ENCODE measurements at regions not wholly inside any gene's neighbourhood (a gene's known extent, or its start where the extent isn't known, plus 50 kb on each side); places are given as distances from the start of the nearest gene placed in this dataset.

DNA sequence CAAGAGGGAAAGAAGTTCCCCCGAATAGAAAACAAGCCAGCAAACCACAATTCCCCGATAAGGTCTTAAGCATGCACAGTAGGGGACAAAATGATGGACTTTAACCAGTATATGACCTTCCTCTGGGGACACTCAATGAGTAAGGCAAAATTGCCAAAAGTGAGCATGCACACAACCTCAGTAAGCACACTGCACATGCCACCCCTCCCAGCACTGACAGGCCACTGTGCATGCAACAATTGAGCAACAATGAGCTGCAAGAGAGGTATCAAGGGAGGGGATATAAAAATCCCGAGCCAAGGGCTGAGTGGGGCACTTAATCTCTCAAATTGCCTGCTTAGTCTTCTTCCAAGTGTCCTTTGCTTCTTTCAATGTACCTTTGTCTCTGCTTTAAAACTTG lies 935.8 kb upstream of the SLC39A10 start:
- Histone ChIP-seq H3K36me3 (ENCODE audit: control insufficient read depth in 1 of 2, insufficient read depth in 2 of 2, low read length in 1 of 2) (no peaks in the 10 kb centered on the region), H3K27ac (ENCODE audit: low read depth in 1 of 2, low read length in 2 of 2) (no peak overlapping the region), H3K9me3 (ENCODE audit: control insufficient read depth, low read length) (no peaks in the 10 kb centered on the region), H3K4me1 (ENCODE audit: control insufficient read depth in 1 of 2, insufficient read depth in 2 of 2, low read length in 2 of 2) (no peaks in the 10 kb centered on the region), H3K27me3 (ENCODE audit: control insufficient read depth in 1 of 2, insufficient read depth in 2 of 2, low read length in 1 of 2) (no peaks in the 10 kb centered on the region), H3K4me3 (ENCODE audit: low read length in 2 of 2) (no peak overlapping the region)
- DNase-seq (no peak), ATAC-seq (ENCODE audit: low FRiP score) (no peak)
- WGBS, 2 donors = 85 to 88% methylated on average over 3 of the region's 3 CpGs
- intact Hi-C loops (cut with DNase I) = no loop called here

- Histone ChIP-seq H3K27ac (ENCODE audit: low read depth in 1 of 2, low read length in 2 of 2) (no peak overlapping the region), H3K4me3 (ENCODE audit: low read length in 2 of 2) (no peak overlapping the region), H3K9me3 (ENCODE audit: control insufficient read depth, low read length) (no peaks in the 10 kb centered on the region), H3K27me3 (ENCODE audit: control insufficient read depth in 1 of 2, insufficient read depth in 2 of 2, low read length in 1 of 2) (no peaks in the 10 kb centered on the region), H3K4me1 (ENCODE audit: control insufficient read depth in 1 of 2, insufficient read depth in 2 of 2, low read length in 2 of 2) (no peaks in the 10 kb centered on the region), H3K36me3 (ENCODE audit: control insufficient read depth in 1 of 2, insufficient read depth in 2 of 2, low read length in 1 of 2) (no peaks in the 10 kb centered on the region)
- WGBS, 2 donors = 61 to 75% methylated on average over 2 of the region's 2 CpGs
- ATAC-seq (ENCODE audit: low FRiP score) (no peak), DNase-seq (no peak)
- intact Hi-C loops (cut with DNase I) = no loop called here
Measured at GRCh38 chr2:194720462-194720861, 936.6 kb upstream of the SLC39A10 start.

GRCh38 chr2:194718881-194719280 lies 938.1 kb upstream of the SLC39A10 start:
- ATAC-seq (ENCODE audit: low FRiP score) = no peak
- intact Hi-C loops (cut with DNase I) = no loop called here
- H3K4me1 ChIP-seq (ENCODE audit: control insufficient read depth in 1 of 2, insufficient read depth in 2 of 2, low read length in 2 of 2) = no peaks in the 10 kb centered on the region
- H3K36me3 ChIP-seq (ENCODE audit: control insufficient read depth in 1 of 2, insufficient read depth in 2 of 2, low read length in 1 of 2) = no peaks in the 10 kb centered on the region
- no peaks in the 10 kb centered on the region for H3K27me3 ChIP-seq (ENCODE audit: control insufficient read depth in 1 of 2, insufficient read depth in 2 of 2, low read length in 1 of 2)
- DNase-seq = no peak
- no peak overlapping the region for H3K4me3 ChIP-seq (ENCODE audit: low read length in 2 of 2)
- no peak overlapping the region for H3K27ac ChIP-seq (ENCODE audit: low read depth in 1 of 2, low read length in 2 of 2)
- WGBS, 2 donors = 16 to 24% methylated on average over 1 of the region's 1 CpG
- no peaks in the 10 kb centered on the region for H3K9me3 ChIP-seq (ENCODE audit: control insufficient read depth, low read length)

DNA sequence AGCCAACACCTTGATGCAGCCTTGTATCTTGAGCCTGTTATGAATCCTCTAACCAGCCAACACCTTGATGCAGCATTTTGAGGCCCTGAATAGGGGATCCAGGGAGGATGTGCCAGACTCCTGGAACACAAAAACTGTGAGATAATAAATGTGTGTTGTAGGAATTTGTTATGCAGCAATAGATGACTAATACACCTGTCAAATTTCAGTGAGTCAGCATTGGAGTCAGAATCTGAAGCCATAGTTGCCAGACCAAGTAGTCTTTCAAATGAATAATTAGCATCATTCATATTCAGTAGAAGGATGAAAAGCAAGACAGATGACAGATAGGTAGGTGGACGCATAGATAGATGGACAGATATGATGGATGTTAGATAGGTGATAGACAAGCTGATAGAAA lies 942.5 kb upstream of the SLC39A10 start:
- ATAC-seq (ENCODE audit: low FRiP score) (no peak), DNase-seq (no peak)
- H3K4me3 ChIP-seq (ENCODE audit: low read length in 2 of 2) = no peak overlapping the region
- no peaks in the 10 kb centered on the region for H3K36me3 ChIP-seq (ENCODE audit: control insufficient read depth in 1 of 2, insufficient read depth in 2 of 2, low read length in 1 of 2)
- no peaks in the 10 kb centered on the region for H3K9me3 ChIP-seq (ENCODE audit: control insufficient read depth, low read length)
- H3K4me1 ChIP-seq (ENCODE audit: control insufficient read depth in 1 of 2, insufficient read depth in 2 of 2, low read length in 2 of 2) = no peaks in the 10 kb centered on the region
- intact Hi-C loops (cut with DNase I) = no loop called here
- WGBS, 2 donors = 84 to 91% methylated on average over 1 of the region's 1 CpG
- H3K27ac ChIP-seq (ENCODE audit: low read depth in 1 of 2, low read length in 2 of 2) = no peak overlapping the region
- no peaks in the 10 kb centered on the region for H3K27me3 ChIP-seq (ENCODE audit: control insufficient read depth in 1 of 2, insufficient read depth in 2 of 2, low read length in 1 of 2)

DNA sequence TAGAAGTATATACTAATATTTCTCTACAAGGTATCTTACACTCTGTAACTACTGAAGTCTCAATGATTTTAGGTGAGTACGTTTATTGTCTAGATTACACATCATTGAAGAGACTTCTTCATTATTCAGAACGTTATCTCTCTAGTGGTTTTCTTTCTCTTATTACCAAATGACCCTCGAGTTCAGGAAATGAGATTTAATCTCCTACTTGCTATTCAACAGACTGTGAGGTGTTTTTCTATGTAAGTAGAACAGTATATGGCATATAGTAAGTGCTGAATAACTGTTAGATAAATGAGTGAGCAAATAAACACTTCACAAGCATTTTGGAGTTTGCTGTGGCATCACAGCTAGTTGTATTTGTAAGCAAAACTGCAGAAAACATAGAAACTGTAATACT lies 947.2 kb upstream of the SLC39A10 start:
- no peaks in the 10 kb centered on the region for H3K36me3 ChIP-seq (ENCODE audit: control insufficient read depth in 1 of 2, insufficient read depth in 2 of 2, low read length in 1 of 2)
- no peaks in the 10 kb centered on the region for H3K27me3 ChIP-seq (ENCODE audit: control insufficient read depth in 1 of 2, insufficient read depth in 2 of 2, low read length in 1 of 2)
- no peak for DNase-seq
- WGBS, 2 donors = 54 to 62% methylated on average over 3 of the region's 3 CpGs
- H3K27ac ChIP-seq (ENCODE audit: low read depth in 1 of 2, low read length in 2 of 2) = no peak overlapping the region
- ATAC-seq (ENCODE audit: low FRiP score) = no peak
- no peaks in the 10 kb centered on the region for H3K4me1 ChIP-seq (ENCODE audit: control insufficient read depth in 1 of 2, insufficient read depth in 2 of 2, low read length in 2 of 2)
- H3K9me3 ChIP-seq (ENCODE audit: control insufficient read depth, low read length) = no peaks in the 10 kb centered on the region
- intact Hi-C loops (cut with DNase I) = no loop called here
- H3K4me3 ChIP-seq (ENCODE audit: low read length in 2 of 2) = no peak overlapping the region

- ATAC-seq (ENCODE audit: low FRiP score) (no peak), DNase-seq (no peak)
- Histone ChIP-seq H3K9me3 (ENCODE audit: control insufficient read depth, low read length) (no peaks in the 10 kb centered on the region), H3K4me1 (ENCODE audit: control insufficient read depth in 1 of 2, insufficient read depth in 2 of 2, low read length in 2 of 2) (no peaks in the 10 kb centered on the region), H3K27ac (ENCODE audit: low read depth in 1 of 2, low read length in 2 of 2) (no peak overlapping the region), H3K36me3 (ENCODE audit: control insufficient read depth in 1 of 2, insufficient read depth in 2 of 2, low read length in 1 of 2) (no peaks in the 10 kb centered on the region), H3K27me3 (ENCODE audit: control insufficient read depth in 1 of 2, insufficient read depth in 2 of 2, low read length in 1 of 2) (no peaks in the 10 kb centered on the region), H3K4me3 (ENCODE audit: low read length in 2 of 2) (no peak overlapping the region)
- WGBS, 2 donors = 62 to 92% methylated on average over 2 of the region's 2 CpGs
- intact Hi-C loops (cut with DNase I) = no loop called here
Measured at GRCh38 chr2:194706179-194706578, 950.8 kb upstream of the SLC39A10 start.

GRCh38 chr2:194705398-194705797 lies 951.6 kb upstream of the SLC39A10 start:
- Histone ChIP-seq H3K9me3 (ENCODE audit: control insufficient read depth, low read length) (no peaks in the 10 kb centered on the region), H3K27me3 (ENCODE audit: control insufficient read depth in 1 of 2, insufficient read depth in 2 of 2, low read length in 1 of 2) (no peaks in the 10 kb centered on the region), H3K4me3 (ENCODE audit: low read length in 2 of 2) (no peak overlapping the region), H3K4me1 (ENCODE audit: control insufficient read depth in 1 of 2, insufficient read depth in 2 of 2, low read length in 2 of 2) (no peaks in the 10 kb centered on the region), H3K36me3 (ENCODE audit: control insufficient read depth in 1 of 2, insufficient read depth in 2 of 2, low read length in 1 of 2) (no peaks in the 10 kb centered on the region), H3K27ac (ENCODE audit: low read depth in 1 of 2, low read length in 2 of 2) (no peak overlapping the region)
- WGBS, 2 donors = 66 to 71% methylated on average over 2 of the region's 2 CpGs
- DNase-seq = no peak
- no peak for ATAC-seq (ENCODE audit: low FRiP score)
- intact Hi-C loops (cut with DNase I) = no loop called here

DNA sequence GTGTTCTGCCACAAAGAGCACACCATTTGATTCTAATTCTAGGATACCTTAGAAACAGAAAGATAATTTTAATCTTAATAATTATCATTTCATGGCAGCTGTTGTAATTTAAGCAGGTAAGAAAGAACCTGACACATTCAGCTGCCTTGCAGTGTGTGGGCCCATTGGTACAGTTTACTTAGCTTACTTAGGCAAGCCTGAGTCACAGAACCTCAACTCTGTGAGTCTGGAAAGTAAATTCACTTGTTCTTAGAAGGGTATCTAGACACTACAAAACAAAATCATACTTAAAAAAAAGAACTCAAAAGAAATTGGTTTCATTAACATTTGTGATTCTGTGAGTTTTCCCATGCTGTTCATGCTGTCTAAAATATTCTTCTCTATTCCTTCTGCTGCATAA lies 956.3 kb upstream of the SLC39A10 start:
- intact Hi-C loops (cut with DNase I) = no loop called here

GRCh38 chr2:194700116-194700515 lies 956.9 kb upstream of the SLC39A10 start:
- Histone ChIP-seq H3K27ac (ENCODE audit: low read depth in 1 of 2, low read length in 2 of 2) (no peak overlapping the region), H3K4me1 (ENCODE audit: control insufficient read depth in 1 of 2, insufficient read depth in 2 of 2, low read length in 2 of 2) (no peaks in the 10 kb centered on the region), H3K36me3 (ENCODE audit: control insufficient read depth in 1 of 2, insufficient read depth in 2 of 2, low read length in 1 of 2) (no peaks in the 10 kb centered on the region), H3K4me3 (ENCODE audit: low read length in 2 of 2) (no peak overlapping the region), H3K27me3 (ENCODE audit: control insufficient read depth in 1 of 2, insufficient read depth in 2 of 2, low read length in 1 of 2) (no peaks in the 10 kb centered on the region), H3K9me3 (ENCODE audit: control insufficient read depth, low read length) (no peaks in the 10 kb centered on the region)
- 4 to 8% methylated on average over 3 of the region's 3 CpGs for WGBS, 2 donors
- intact Hi-C loops (cut with DNase I) = no loop called here
- ATAC-seq (ENCODE audit: low FRiP score) = no peak
- DNase-seq = no peak

More for the DNA sequence above, 956.3 kb upstream of the SLC39A10 start:
- no peak for ATAC-seq (ENCODE audit: low FRiP score)
- Histone ChIP-seq H3K4me3 (ENCODE audit: low read length in 2 of 2) (no peak overlapping the region), H3K27ac (ENCODE audit: low read depth in 1 of 2, low read length in 2 of 2) (no peak overlapping the region), H3K4me1 (ENCODE audit: control insufficient read depth in 1 of 2, insufficient read depth in 2 of 2, low read length in 2 of 2) (no peaks in the 10 kb centered on the region), H3K27me3 (ENCODE audit: control insufficient read depth in 1 of 2, insufficient read depth in 2 of 2, low read length in 1 of 2) (no peaks in the 10 kb centered on the region), H3K36me3 (ENCODE audit: control insufficient read depth in 1 of 2, insufficient read depth in 2 of 2, low read length in 1 of 2) (no peaks in the 10 kb centered on the region), H3K9me3 (ENCODE audit: control insufficient read depth, low read length) (no peaks in the 10 kb centered on the region)
- DNase-seq = no peak

All from aorta (tissue), 5 donors.